ENCODE measurements at regions not wholly inside any gene's neighbourhood (a gene's known extent, or its start where the extent isn't known, plus 50 kb on each side); places are given as distances from the start of the nearest gene placed in this dataset.

- FAIRE-seq (no peak), DNase-seq (ENCODE audit: low read depth, low spot score) (no peak)
- Histone ChIP-seq H2AFZ (ENCODE audit: control insufficient read depth, low read length) (no peak overlapping the region), H3K9ac (ENCODE audit: control insufficient read depth, extremely low read depth, insufficient read depth, low read length) (no peak overlapping the region), H3K4me1 (ENCODE audit: control insufficient read depth, extremely low read depth, insufficient read depth, low read length) (no peaks in the 10 kb centered on the region), H4K20me1 (ENCODE audit: control insufficient read depth, extremely low read depth, insufficient read depth, low read length) (no peaks in the 10 kb centered on the region), H3K9me3 (ENCODE audit: control insufficient read depth, low read depth, low read length) (no peaks in the 10 kb centered on the region), H3K4me2 (ENCODE audit: control insufficient read depth, extremely low read depth, insufficient read depth, low read depth, low read length) (no peak overlapping the region), H3K27me3 (ENCODE audit: control insufficient read depth, extremely low read depth, insufficient read depth, low read length) (no peaks in the 10 kb centered on the region), H3K79me2 (ENCODE audit: control insufficient read depth, insufficient read depth, low read length) (no peaks in the 10 kb centered on the region), H3K4me3 (ENCODE audit: control insufficient read depth in 2 of 3, extremely low read depth in 1 of 3, insufficient read depth in 2 of 3, low read depth in 1 of 3, low read length in 3 of 3) (no peak overlapping the region), H3K36me3 (ENCODE audit: control insufficient read depth in 2 of 2, extremely low read depth in 1 of 2, insufficient read depth in 2 of 2, low read length in 2 of 2) (no peaks in the 10 kb centered on the region), H3K27ac (ENCODE audit: control insufficient read depth, insufficient read depth, low read length) (no peak overlapping the region), H3K9me1 (ENCODE audit: control insufficient read depth, extremely low read depth, insufficient read depth, low read length) (no peaks in the 10 kb centered on the region)
- dilution Hi-C loops (cut with MboI; ENCODE audit: extremely low pct_ligation_motif_present, low sequenced_read_pairs) = no loop called here
- TF ChIP-seq CTCF (optimal IDR thresholded peaks at IDR 0.05 in 1 of 3, IDR thresholded peaks at IDR 0.05 in 1 of 3, conservative IDR thresholded peaks at IDR 0.05 in 1 of 3; ENCODE audit: extremely low read depth in 1 of 3, insufficient read depth in 2 of 3, low read length in 3 of 3) (no peak), EZH2 (IDR thresholded peaks at IDR 0.05; ENCODE audit: low read length) (no peak)
Measured at GRCh38 chr9:118418887-118419565, 714.8 kb downstream of the TLR4 start.

- Histone ChIP-seq H2AFZ (ENCODE audit: control insufficient read depth, low read length) (no peak overlapping the region), H3K27me3 (ENCODE audit: control insufficient read depth, extremely low read depth, insufficient read depth, low read length) (no peaks in the 10 kb centered on the region), H3K9ac (ENCODE audit: control insufficient read depth, extremely low read depth, insufficient read depth, low read length) (no peak overlapping the region), H3K9me3 (ENCODE audit: control insufficient read depth, low read depth, low read length) (no peaks in the 10 kb centered on the region), H3K4me1 (ENCODE audit: control insufficient read depth, extremely low read depth, insufficient read depth, low read length) (no peaks in the 10 kb centered on the region), H4K20me1 (ENCODE audit: control insufficient read depth, extremely low read depth, insufficient read depth, low read length) (no peaks in the 10 kb centered on the region), H3K36me3 (ENCODE audit: control insufficient read depth in 2 of 2, extremely low read depth in 1 of 2, insufficient read depth in 2 of 2, low read length in 2 of 2) (no peaks in the 10 kb centered on the region), H3K4me3 (ENCODE audit: control insufficient read depth in 2 of 3, extremely low read depth in 1 of 3, insufficient read depth in 2 of 3, low read depth in 1 of 3, low read length in 3 of 3) (no peak overlapping the region), H3K4me2 (ENCODE audit: control insufficient read depth, extremely low read depth, insufficient read depth, low read depth, low read length) (no peak overlapping the region), H3K79me2 (ENCODE audit: control insufficient read depth, insufficient read depth, low read length) (no peaks in the 10 kb centered on the region), H3K9me1 (ENCODE audit: control insufficient read depth, extremely low read depth, insufficient read depth, low read length) (no peaks in the 10 kb centered on the region), H3K27ac (ENCODE audit: control insufficient read depth, insufficient read depth, low read length) (no peak overlapping the region)
- TF ChIP-seq CTCF (optimal IDR thresholded peaks at IDR 0.05 in 1 of 3, IDR thresholded peaks at IDR 0.05 in 1 of 3, conservative IDR thresholded peaks at IDR 0.05 in 1 of 3; ENCODE audit: extremely low read depth in 1 of 3, insufficient read depth in 2 of 3, low read length in 3 of 3) (no peak), EZH2 (IDR thresholded peaks at IDR 0.05; ENCODE audit: low read length) (no peak)
- FAIRE-seq (no peak), DNase-seq (ENCODE audit: low read depth, low spot score) (no peak)
- dilution Hi-C loops (cut with MboI; ENCODE audit: extremely low pct_ligation_motif_present, low sequenced_read_pairs) = no loop called here
Measured at GRCh38 chr9:118419676-118420075, 715.5 kb downstream of the TLR4 start.
